ENCODE measurements at regions not wholly inside any gene's neighbourhood (a gene's known extent, or its start where the extent isn't known, plus 50 kb on each side); places are given as distances from the start of the nearest gene placed in this dataset.

- Mint-ChIP-seq H3K9me3 (ENCODE audit: unreplicated experiment) (no peaks in the 10 kb centered on the region), H3K4me3 (ENCODE audit: unreplicated experiment) (no peak overlapping the region), H3K4me1 (ENCODE audit: unreplicated experiment) (no peaks in the 10 kb centered on the region), H3K36me3 (ENCODE audit: low read depth, unreplicated experiment) (no peaks in the 10 kb centered on the region), H3K27me3 (ENCODE audit: unreplicated experiment) (no peaks in the 10 kb centered on the region), H3K27ac (ENCODE audit: unreplicated experiment) (no peak overlapping the region)
- TF ChIP-seq, protein P1, sequence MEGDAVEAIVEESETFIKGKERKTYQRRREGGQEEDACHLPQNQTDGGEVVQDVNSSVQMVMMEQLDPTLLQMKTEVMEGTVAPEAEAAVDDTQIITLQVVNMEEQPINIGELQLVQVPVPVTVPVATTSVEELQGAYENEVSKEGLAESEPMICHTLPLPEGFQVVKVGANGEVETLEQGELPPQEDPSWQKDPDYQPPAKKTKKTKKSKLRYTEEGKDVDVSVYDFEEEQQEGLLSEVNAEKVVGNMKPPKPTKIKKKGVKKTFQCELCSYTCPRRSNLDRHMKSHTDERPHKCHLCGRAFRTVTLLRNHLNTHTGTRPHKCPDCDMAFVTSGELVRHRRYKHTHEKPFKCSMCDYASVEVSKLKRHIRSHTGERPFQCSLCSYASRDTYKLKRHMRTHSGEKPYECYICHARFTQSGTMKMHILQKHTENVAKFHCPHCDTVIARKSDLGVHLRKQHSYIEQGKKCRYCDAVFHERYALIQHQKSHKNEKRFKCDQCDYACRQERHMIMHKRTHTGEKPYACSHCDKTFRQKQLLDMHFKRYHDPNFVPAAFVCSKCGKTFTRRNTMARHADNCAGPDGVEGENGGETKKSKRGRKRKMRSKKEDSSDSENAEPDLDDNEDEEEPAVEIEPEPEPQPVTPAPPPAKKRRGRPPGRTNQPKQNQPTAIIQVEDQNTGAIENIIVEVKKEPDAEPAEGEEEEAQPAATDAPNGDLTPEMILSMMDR (IDR thresholded peaks at IDR 0.05; ENCODE audit: unreplicated experiment) = no peak
- DNase-seq (ENCODE audit: low spot score) = no peak
These were observed 416.8 kb downstream of the ETNK1 start for GRCh38 chr12:23041774-23042173.

- H3K27me3 Mint-ChIP-seq (ENCODE audit: unreplicated experiment) = no peaks in the 10 kb centered on the region
- no peak for DNase-seq (ENCODE audit: low spot score)
These were observed 418.7 kb downstream of the ETNK1 start for GRCh38 chr12:23043646-23044045.

GRCh38 chr12:23049180-23049579 is 424.2 kb downstream of the ETNK1 start:
- TF ChIP-seq, protein P1 (IDR thresholded peaks at IDR 0.05; ENCODE audit: unreplicated experiment) = no peak
- no peak overlapping the region for H3K4me3 Mint-ChIP-seq (ENCODE audit: unreplicated experiment)
- H3K4me1 Mint-ChIP-seq (ENCODE audit: unreplicated experiment) = peaks cover 2% of the 10 kb centered on the region
- no peaks in the 10 kb centered on the region for H3K9me3 Mint-ChIP-seq (ENCODE audit: unreplicated experiment)
- no peak overlapping the region for H3K27ac Mint-ChIP-seq (ENCODE audit: unreplicated experiment)
- H3K27me3 Mint-ChIP-seq (ENCODE audit: unreplicated experiment) = no peaks in the 10 kb centered on the region
- H3K36me3 Mint-ChIP-seq (ENCODE audit: low read depth, unreplicated experiment) = no peaks in the 10 kb centered on the region
- no peak for DNase-seq (ENCODE audit: low spot score)

More at GRCh38 chr12:23043646-23044045, 418.7 kb downstream of the ETNK1 start:
- Mint-ChIP-seq H3K4me3 (ENCODE audit: unreplicated experiment) (no peak overlapping the region), H3K4me1 (ENCODE audit: unreplicated experiment) (no peaks in the 10 kb centered on the region), H3K27ac (ENCODE audit: unreplicated experiment) (no peak overlapping the region), H3K36me3 (ENCODE audit: low read depth, unreplicated experiment) (no peaks in the 10 kb centered on the region), H3K9me3 (ENCODE audit: unreplicated experiment) (no peaks in the 10 kb centered on the region)
- TF ChIP-seq, protein P1 (IDR thresholded peaks at IDR 0.05; ENCODE audit: unreplicated experiment) = no peak

DNA sequence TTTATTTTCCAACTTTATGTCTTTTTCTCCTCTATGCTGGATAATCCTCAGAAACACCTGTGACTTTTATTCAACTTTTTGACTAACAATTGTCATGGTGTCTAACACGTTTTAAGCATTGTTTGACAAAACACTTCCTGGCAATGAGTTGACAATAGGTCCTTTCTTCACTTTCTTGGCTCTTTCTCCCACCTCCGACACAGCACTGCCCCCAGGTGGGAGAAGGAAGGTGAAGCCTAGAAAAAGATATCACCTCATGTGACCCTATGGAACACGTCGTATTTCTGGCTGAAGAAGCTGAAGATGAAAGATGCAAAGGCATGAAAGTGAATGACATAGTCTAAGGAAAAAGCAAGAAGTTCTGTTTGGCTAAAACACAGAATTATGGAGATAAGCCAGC is 430.0 kb downstream of the ETNK1 start:
- no peaks in the 10 kb centered on the region for H3K27me3 Mint-ChIP-seq (ENCODE audit: unreplicated experiment)
- TF ChIP-seq, protein P1 (IDR thresholded peaks at IDR 0.05; ENCODE audit: unreplicated experiment) = peak; percentile 26
- no peak overlapping the region for H3K27ac Mint-ChIP-seq (ENCODE audit: unreplicated experiment)
- DNase-seq (ENCODE audit: low spot score) = peak; percentile 58
- no peaks in the 10 kb centered on the region for H3K9me3 Mint-ChIP-seq (ENCODE audit: unreplicated experiment)
- no peaks in the 10 kb centered on the region for H3K36me3 Mint-ChIP-seq (ENCODE audit: low read depth, unreplicated experiment)
- H3K4me1 Mint-ChIP-seq (ENCODE audit: unreplicated experiment) = no peaks in the 10 kb centered on the region
- H3K4me3 Mint-ChIP-seq (ENCODE audit: unreplicated experiment) = no peak overlapping the region

GRCh38 chr12:23057571-23057970 is 432.6 kb downstream of the ETNK1 start:
- no peak overlapping the region for H3K27ac Mint-ChIP-seq (ENCODE audit: unreplicated experiment)
- H3K9me3 Mint-ChIP-seq (ENCODE audit: unreplicated experiment) = no peaks in the 10 kb centered on the region
- no peak overlapping the region for H3K4me3 Mint-ChIP-seq (ENCODE audit: unreplicated experiment)
- H3K4me1 Mint-ChIP-seq (ENCODE audit: unreplicated experiment) = no peaks in the 10 kb centered on the region
- TF ChIP-seq, protein P1 (IDR thresholded peaks at IDR 0.05; ENCODE audit: unreplicated experiment) = no peak
- H3K36me3 Mint-ChIP-seq (ENCODE audit: low read depth, unreplicated experiment) = no peaks in the 10 kb centered on the region
- no peak for DNase-seq (ENCODE audit: low spot score)
- no peaks in the 10 kb centered on the region for H3K27me3 Mint-ChIP-seq (ENCODE audit: unreplicated experiment)

All from endothelial cell (in vitro differentiated cells).